HT-29 (cell line): ENCODE measurements at regions not wholly inside any gene's neighbourhood (a gene's known extent, or its start where the extent isn't known, plus 50 kb on each side); places are given as distances from the start of the nearest gene placed in this dataset.
A peak's percentile ranks its signal among the peaks of the same experiment; 100 is the strongest.
"Not testable (repeated sequence)": the region's sequence is repeated elsewhere in the genome, so short reads cannot be mapped to it uniquely, and the experiment has no call there.

Experiments
- DNase-seq: peaks from one replicate; pipeline ENCODE4 v3.0.0-alpha.2; 2015; ENCODE audit warnings: low spot score

DNA sequence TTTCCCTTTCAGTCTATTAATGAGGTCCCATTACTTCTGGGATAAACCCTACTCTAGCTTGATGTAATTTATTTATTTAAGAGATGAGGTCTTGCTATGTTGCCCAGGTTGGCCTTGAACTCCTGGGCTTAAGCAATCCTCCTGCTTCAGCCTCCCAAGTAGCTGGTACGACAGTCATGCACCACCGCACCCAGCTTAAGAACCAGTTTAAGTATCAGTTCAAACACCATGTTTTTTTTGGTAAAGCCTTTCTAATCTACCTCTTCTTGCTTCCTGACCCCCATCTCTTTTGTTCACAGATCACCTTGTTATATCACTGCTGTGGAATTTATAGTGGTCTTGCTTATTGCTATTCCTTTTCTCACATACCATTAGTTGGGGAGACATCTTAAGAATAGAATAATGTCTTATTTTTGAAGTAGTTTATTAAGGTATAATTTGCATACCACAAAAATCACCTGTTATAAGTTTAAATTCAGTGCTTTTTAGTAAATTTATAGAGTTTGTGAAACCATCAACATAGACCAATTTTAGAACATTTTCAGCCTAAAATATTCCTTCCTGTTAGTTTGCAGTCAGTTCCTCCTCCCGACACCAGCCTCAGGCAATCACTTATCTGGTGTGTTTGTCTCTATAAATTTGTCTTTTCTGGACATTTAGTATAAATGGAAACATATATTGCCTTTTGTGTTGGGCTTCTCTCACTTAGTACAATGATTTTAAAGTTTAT is 257.9 kb downstream of the PDCD6IP start:
- no peak for DNase-seq

DNA sequence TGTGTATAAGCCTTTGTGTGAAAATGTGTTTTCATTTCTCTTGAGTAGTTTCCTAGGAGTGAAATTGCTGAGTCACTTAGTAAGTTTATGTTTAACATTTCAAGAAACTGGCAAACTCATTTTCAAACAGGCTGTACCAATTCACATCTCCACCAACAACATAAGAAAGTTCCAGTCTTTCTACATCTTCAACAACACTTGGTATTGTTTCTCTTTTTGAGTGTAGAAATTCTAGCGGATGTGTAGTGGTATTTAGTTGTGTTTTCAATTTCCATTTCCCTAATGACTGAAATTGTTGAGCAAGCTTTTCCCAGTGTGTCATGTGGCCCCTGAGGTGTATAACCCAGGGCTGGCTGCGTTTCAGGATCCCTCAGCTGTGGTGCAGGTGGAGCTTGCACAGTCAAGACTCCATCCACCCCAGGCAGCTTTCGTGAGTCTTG is 258.5 kb downstream of the PDCD6IP start:
- no peak for DNase-seq

DNA sequence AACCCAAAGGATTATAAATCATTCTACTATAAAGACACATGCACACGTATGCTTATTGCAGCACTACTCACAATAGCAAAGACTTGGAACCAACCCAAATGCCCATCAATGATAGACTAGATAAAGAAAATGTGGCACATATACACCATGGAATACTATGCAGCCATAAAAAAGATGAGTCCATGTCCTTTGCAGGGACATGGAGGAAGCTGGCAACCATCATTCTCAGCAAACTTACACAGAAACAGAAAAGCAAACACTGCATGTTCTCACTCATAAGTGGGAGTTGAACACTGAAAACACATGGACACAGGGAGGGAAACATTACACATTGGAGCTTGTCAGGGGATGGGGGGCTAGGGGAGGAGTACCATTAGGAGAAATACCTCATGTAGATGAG is 262.6 kb downstream of the PDCD6IP start:
- not testable (repeated sequence) for DNase-seq

DNA sequence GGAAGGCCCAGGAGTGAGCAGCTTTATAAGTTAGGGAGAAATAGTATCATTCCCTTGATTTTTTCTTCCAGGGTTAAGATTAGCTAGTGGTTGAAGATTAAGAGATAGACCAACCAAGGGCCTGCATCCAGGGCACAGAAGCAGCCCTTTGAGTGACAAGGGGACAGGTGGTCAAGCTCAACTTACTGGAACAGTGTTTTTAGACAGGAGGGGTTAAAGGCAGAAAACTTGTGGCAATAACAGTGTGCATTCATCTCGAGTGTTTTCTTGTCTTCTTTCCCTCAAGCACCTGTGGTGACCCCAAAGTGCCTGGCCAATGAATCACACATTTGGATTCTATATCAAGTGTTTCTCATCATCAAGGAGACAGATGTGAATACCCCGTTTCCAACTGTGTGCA is 267.5 kb downstream of the PDCD6IP start:
- DNase-seq = no peak

DNA sequence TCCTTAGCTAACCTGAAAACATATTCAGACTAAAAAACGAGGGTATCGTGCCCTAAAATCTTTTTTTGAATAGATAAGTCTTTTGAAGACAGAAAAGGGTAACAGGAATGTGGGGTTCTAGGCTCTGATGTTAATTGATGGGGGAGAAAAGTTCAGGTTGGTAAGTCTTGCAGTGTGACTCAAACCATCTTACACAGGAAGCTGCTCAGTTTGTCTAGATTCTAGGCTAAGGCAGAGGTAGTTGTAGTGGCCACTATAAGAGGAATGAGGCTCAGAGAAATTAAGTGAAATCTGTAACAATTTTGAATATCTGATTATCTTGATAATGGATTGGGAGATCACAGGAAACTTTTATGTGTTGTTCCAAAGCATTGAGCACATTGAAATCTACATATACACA is 267.9 kb downstream of the PDCD6IP start:
- DNase-seq = no peak

DNA sequence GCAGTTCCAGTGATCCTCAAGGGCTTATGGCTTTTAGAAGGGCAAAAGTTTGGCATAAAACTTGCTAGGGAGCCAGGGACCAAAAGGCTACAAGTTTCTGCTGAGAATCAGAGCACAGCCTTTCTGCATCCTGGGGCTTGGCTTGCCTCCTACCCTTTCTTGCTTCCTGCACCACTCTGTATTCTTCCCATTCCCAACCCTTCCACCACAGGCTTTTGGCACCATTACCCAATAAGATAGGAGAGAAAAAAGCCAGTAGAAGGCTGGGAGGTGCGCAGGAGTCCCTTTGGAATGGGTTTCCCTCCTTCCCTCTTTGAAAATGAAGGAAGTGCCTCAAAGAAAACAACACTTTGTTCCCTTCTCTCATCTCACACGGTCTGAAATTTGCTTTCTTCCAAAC is 268.6 kb downstream of the PDCD6IP start:
- no peak for DNase-seq

DNA sequence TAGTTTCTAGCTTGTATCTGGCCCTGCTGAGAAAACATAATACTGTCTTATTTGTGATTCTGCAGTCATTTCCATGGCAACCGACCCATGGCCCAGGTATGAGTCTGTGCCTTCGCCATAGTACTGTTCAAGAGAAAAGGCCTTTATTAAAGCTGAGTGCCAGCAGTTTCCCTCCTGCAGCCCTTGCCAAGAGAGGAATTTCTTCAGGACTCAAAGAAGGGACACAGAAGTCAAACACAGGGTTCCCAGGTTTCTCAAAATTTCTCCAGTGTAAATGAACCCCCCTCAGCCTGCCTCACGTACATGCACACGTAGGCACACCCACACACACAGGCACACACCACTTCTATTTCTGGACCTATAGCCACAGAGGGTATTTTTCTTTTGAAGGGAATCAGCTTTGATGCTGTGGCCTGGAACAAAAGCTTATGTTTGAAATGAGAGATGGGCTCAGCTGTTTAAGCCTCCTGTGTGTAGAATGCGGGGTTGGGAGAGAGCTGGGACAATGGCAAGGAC is 269.2 kb downstream of the PDCD6IP start:
- DNase-seq = no peak

DNA sequence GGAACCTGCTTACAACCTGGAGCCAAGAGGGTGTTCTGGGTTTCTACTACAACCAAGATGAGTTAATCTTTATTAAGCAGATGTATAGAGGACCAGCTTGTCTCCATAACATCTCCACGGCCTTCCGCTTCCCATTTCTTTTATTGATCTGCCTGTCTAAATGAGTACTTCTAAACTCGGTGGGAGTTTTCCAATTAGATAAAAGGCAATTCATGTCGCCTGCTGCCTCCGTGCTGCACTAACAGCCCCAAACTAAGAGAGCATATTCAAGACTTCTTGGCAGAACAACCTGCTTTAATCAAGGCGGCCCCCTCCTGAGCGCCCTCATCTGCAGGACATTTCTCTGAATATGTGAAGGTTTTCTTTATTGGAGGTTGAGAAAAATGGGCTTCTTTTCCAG is 270.1 kb downstream of the PDCD6IP start:
- DNase-seq = no peak

DNA sequence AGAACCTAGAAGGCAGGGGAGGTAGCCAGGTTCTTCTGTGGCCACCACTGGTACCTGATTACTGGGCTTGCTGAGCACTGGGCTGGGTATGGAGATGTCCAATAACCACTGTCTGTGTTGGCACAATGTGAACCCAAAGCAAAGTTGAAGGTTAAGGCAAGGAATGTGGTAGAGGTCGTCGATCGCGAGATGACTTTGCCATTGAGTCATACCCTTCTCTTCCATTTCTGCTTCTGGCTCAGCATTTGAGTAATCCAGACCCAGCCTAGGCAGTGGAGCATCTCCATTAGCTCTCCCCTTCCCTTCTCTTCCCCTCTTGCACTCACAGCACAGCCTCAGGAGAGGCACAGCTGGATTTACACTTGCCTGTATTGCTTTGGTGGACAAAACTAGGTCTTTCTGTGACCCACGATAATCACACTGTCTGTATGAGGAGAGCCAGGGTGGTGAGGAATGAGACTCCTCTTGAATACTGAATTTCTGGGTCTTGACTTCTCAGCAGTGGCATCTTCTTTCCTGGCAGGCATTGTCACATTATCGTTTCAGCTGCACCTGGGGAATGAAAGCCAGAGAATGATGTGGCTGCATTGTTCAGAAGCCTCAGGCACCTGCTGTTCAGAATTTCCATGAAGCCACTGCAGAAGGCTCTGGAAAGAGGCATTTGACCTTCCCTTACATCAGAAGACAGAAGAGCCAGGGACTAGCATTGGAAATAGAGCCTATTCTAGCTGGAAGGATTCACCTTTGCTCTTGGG is 272.6 kb downstream of the PDCD6IP start:
- DNase-seq = no peak

DNA sequence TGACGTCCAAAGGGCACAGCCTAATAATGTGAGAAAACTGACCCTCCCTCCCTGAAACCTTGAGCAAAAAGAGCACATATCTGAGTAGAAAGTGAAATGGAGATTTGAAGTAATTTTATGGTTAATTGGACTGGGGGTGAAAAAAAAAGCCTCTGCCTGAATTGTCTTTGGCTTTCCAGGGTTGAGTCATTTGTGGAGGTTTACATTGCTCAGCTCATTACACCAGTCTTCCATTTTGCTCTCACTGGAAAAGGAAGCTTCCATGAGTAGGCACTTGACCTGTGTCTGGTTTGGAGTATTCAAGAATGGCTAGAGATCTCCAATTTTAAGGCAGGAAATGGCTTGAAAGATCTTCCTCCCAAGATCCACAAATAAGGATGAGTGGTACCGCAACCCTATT is 273.9 kb downstream of the PDCD6IP start:
- DNase-seq = no peak

DNA sequence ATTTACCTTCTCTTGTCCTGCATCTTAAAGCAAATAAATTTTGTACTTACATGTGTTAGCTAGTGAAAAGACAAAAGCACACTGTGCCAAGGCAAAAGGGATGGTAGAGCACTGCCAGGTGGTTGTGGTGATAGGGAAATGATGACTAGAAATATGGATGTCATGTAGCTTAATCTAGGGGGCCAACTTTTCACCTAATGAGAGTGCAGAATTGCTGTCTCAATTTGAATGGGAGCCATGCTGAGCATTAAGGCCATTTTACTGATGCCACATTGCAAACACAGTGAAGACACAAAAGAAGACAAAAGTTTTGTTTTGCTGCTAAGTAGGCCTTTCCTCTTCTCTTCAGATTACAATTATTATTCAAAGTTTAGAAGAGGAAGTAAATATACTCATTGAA is 274.7 kb downstream of the PDCD6IP start:
- no peak for DNase-seq

DNA sequence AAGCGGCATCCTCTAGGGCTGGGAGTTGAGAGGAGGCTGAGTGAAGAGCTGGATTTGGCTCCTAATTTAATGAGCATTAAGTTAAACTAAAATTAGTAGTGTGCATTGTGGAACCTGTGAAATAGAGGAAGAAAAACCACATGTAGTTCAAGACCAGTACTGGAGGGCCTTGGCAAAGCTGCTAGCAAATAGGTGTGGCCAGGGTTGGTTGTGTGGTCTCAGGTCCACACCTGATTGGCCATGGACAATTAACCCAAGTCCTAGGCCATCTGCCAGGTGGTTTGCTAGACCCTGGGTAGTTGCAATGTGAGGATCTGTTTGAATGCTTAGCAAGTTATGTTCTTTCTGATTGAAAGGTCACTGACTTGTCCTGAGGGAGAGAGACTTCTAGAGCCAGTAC is 275.5 kb downstream of the PDCD6IP start:
- no peak for DNase-seq

DNA sequence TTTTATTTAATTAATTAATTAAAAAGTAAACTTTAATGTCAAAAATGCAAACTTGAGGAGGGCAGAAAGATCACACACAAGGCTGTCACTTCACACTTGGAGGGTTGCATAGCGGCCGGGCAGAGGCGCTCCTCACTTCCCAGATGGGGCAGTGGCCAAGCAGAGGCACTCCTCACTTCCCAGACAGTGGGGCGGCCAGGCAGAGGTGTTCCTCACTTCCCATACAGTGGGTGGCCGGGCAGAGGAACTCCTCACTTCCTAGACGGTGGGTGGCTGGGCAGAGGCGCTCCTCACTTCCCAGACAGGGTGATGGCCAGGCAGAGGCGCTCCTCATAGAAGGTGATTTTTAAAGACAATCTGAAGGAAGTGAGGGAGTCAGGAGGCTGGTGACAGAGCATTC is 277.5 kb downstream of the PDCD6IP start:
- no peak for DNase-seq

DNA sequence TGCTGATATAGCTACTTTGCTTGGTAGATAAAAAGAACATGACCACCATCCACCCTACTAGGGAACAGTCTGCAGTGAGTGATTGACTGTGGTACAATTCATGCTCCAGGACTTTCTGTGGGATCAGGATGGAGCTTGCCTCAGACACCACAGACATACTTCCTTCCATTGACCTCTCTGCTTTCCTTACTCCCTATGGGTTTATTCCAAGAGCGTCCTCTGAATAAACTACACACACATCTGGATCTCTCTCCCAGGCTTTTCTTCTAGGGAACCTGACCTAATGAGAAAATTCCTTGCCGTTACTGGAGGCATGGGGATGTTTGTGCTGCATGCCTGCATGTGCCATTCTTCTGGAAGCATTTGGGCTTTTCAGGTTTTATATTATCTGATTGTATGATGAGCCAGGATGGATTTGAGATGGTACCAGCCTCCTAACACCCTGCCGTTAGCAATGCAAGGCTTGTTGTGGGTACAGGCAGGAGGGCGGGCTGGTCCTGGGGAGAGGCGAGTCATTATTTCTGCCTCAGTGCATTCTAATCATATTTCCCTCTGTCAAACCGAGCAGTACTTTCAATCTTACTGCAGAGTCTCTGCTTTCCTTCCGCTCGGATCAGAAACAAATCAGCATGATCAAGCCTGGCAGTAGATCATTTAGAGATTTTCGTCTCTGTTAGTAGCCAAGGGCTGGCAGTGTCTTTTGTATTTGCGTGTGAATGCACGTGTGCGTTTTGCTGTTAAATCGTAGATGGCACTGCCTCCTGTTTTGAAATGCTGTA is 279.2 kb downstream of the PDCD6IP start:
- no peak for DNase-seq

DNA sequence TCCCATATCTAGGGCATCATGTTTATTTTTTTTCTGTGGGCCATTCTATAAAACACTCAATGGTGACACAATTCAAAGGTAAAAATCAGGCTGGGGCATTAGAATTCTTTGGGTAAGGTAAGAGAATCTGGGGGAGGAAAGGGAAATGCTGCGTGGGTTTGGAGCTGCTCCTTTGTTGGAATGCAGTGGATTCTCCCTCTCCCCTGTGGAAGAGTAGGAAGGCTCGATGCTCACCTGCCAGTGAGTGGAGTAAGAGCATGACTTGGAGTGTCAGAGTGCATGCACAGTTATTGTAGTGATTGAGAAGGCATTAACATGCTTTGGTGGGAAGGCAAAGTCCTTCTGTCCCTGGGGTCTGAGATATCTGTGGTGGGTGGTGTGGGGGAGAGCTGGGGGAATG is 280.0 kb downstream of the PDCD6IP start:
- DNase-seq = no peak

DNA sequence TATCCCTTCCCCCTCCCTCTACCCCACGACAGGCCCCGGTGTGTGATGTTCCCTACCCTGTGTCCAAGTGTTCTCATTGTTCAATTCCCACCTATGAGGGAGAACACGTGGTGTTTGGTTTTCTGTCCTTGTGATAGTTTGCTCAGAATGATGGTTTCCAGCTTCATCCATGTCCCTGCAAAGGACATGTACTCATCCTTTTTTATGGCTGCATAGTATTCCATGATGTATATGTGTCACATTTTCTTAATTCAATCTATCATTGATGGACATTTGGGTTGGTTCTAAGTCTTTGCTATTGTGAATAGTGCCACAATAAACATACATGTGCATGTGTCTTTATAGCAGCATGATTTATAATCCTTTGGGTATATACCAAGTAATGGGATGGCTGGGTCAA is 281.4 kb downstream of the PDCD6IP start:
- DNase-seq = not testable (repeated sequence)

DNA sequence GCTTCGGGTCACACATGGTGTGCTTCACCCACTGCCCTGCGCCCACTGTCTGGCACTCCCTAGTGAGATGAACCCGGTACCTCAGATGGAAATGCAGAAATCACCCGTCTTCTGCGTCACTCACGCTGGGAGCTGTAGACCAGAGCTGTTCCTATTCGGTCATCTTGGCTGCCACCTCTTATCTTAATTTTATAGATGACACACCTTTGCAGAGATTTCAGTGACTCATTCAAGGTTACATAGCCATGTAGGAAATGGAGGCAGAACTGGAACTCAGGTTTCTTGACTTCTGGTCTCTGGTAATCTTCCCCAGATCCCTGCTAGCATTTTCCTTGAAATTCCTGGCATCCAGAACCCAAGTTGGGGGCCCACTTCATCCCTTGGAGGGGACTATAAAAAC is 291.9 kb downstream of the PDCD6IP start:
- not testable (repeated sequence) for DNase-seq

DNA sequence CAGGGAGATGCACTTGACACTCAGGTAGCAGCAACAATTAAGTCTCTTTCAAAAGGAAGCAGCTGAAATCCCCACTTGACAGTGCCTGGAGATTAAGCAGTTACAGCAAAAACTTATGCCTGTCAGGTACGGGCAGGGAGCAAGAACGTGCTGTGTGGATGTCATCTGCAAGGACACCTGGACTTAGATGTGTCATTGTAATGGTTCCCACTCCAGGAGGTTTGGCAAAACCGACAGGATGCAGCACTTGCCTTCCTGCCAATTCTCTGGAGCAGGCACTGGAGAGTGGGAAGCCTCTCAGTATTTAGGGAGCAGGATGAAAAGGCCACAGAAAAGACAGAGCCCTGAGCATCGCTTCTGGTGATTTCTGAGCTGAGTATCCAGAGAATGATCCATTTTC is 292.4 kb downstream of the PDCD6IP start:
- DNase-seq = no peak

DNA sequence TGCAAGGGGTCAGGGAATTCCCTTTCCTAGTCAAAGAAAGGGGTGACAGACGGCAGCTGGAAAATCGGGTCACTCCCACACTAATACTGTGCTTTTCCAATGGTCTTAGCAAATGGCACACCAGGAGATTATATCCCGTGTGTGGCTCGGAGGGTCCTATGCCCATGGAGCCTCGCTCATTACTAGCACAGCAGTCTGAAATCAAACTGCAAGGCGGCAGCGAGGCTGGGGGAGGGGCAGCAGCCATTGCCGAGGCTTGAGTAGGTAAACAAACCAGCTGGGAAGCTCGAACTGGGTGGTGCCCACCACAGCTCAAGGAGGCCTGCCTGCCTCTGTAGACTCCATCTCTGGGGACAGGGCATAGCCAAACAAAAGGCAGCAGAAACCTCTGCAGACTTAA is 295.9 kb downstream of the PDCD6IP start:
- not testable (repeated sequence) for DNase-seq

DNA sequence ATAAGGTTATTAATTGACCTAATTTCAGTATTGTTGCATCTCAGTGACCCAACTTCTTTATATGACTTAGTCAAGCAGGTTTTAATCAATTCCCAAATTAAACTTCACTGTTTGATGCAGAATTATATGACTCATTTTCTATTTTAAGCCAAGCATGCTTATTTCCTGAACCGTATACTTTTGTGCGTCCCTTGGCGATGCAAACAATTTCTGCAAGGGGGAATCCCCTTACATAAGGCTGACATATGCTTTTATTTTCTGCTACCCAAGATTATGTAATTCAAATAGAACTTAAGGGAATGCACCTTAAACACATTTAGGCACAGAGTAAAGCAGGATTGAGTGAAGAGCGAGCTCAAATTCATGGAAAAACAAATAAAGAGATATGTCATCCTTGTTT is 303.9 kb downstream of the PDCD6IP start:
- DNase-seq = no peak

DNA sequence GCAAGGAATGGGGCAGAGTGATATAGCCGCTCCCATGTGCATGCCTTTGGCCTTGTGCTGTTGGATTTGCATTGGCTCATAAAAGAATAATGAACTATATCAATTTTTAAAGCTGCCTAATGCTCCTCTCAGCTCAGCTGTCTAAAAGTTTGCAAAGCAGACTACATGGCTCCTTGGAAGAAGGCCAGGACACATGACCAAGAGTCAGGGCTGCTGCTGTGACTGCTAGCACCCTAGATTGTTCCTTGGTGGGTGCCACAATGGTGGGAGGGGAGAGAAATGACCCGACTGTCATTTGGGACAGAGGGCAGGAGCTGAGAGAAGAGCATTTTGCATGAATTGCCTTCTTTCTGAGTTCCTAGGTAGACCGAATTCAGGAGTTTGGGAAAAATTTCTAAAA is 307.9 kb downstream of the PDCD6IP start:
- no peak for DNase-seq

DNA sequence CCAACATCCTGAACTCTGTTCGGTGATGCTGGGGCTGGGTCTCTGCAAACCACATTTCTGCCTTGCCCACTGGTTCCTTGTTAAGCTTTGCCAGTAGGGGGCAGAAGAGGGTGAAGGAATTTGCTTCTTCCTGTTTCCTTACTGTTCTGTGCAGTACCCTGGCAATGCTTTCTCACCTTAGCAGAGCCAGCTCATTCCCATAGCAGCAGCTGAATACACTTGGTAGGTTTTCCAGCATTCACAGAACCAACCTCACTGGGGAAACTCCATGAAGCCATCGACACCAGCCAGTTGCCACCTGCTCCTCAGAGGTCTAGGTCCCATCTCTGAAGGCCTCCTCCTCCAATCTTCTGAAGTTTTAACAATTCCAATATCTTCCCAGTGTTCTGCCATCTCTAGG is 308.4 kb downstream of the PDCD6IP start:
- DNase-seq = peak; percentile 27
